ENCODE measurements at regions not wholly inside any gene's neighbourhood (a gene's known extent, or its start where the extent isn't known, plus 50 kb on each side); places are given as distances from the start of the nearest gene placed in this dataset.

- no peaks in the 10 kb centered on the region for H3K9me3 ChIP-seq
- DNase-seq, result no peak
- intact Hi-C loops (cut with DNase I), result no loop called here
- H3K4me1 ChIP-seq, result peaks cover 0 to 9% (median 0%) of the 10 kb centered on the region in 3 donors
- no peaks in the 10 kb centered on the region for H3K27me3 ChIP-seq
- H3K36me3 ChIP-seq, result no peaks in the 10 kb centered on the region
- H3K27ac ChIP-seq, result no peak overlapping the region
- H3K4me3 ChIP-seq, result no peak overlapping the region
- 86 to 91% methylated on average over 3 of the region's 3 CpGs for WGBS, 2 donors
- TF ChIP-seq POLR2A (IDR thresholded peaks at IDR 0.05) (no peak), CTCF (IDR thresholded peaks at IDR 0.05) (no peak)
These were observed 394.0 kb downstream of the MEIS1 start for GRCh38 chr2:66828876-66829275.

GRCh38 chr2:66830881-66831280 is 396.0 kb downstream of the MEIS1 start:
- WGBS, 2 donors, result 60 to 89% methylated on average over 2 to 3 of the region's 3 CpGs
- intact Hi-C loops (cut with DNase I), result no loop called here
- Histone ChIP-seq H3K4me3 (no peak overlapping the region), H3K4me1 (peaks cover 0 to 9% (median 0%) of the 10 kb centered on the region in 3 donors), H3K36me3 (no peaks in the 10 kb centered on the region), H3K27me3 (no peaks in the 10 kb centered on the region), H3K27ac (no peak overlapping the region), H3K9me3 (no peaks in the 10 kb centered on the region)
- no peak for DNase-seq
- TF ChIP-seq CTCF (IDR thresholded peaks at IDR 0.05) (no peak), POLR2A (IDR thresholded peaks at IDR 0.05) (no peak)

- no peaks in the 10 kb centered on the region for H3K36me3 ChIP-seq
- 14 to 25% methylated on average over 4 of the region's 4 CpGs for WGBS, 2 donors
- TF ChIP-seq CTCF (IDR thresholded peaks at IDR 0.05) (no peak), POLR2A (IDR thresholded peaks at IDR 0.05) (no peak)
- H3K4me1 ChIP-seq, result peaks cover 0 to 9% (median 0%) of the 10 kb centered on the region in 3 donors
- H3K4me3 ChIP-seq, result no peak overlapping the region
- no peaks in the 10 kb centered on the region for H3K9me3 ChIP-seq
- no peak overlapping the region for H3K27ac ChIP-seq
- no peaks in the 10 kb centered on the region for H3K27me3 ChIP-seq
- no peak for DNase-seq
- intact Hi-C loops (cut with DNase I), result no loop called here
These were observed 397.9 kb downstream of the MEIS1 start for GRCh38 chr2:66832646-66833435.

- no peak overlapping the region for H3K27ac ChIP-seq
- no peaks in the 10 kb centered on the region for H3K36me3 ChIP-seq
- 89 to 91% methylated on average over 4 of the region's 4 CpGs for WGBS, 2 donors
- no peaks in the 10 kb centered on the region for H3K27me3 ChIP-seq
- no peak for TF ChIP-seq POLR2A (IDR thresholded peaks at IDR 0.05)
- no peak for TF ChIP-seq CTCF (IDR thresholded peaks at IDR 0.05)
- intact Hi-C loops (cut with DNase I), result no loop called here
- peaks cover 4 to 10% (median 4%) of the 10 kb centered on the region in 3 donors for H3K4me1 ChIP-seq
- H3K9me3 ChIP-seq, result no peaks in the 10 kb centered on the region
- H3K4me3 ChIP-seq, result no peak overlapping the region
- no peak for DNase-seq
These were observed 399.9 kb downstream of the MEIS1 start for GRCh38 chr2:66834859-66835258.

GRCh38 chr2:66836851-66837250 is 401.9 kb downstream of the MEIS1 start:
- H3K9me3 ChIP-seq, result no peaks in the 10 kb centered on the region
- intact Hi-C loops (cut with DNase I), result no loop called here
- DNase-seq, result no peak
- H3K4me3 ChIP-seq, result no peak overlapping the region
- TF ChIP-seq CTCF (IDR thresholded peaks at IDR 0.05) (no peak), POLR2A (IDR thresholded peaks at IDR 0.05) (no peak)
- no peaks in the 10 kb centered on the region for H3K36me3 ChIP-seq
- H3K27me3 ChIP-seq, result no peaks in the 10 kb centered on the region
- H3K27ac ChIP-seq, result no peak overlapping the region
- H3K4me1 ChIP-seq, result peaks cover 6 to 20% (median 7%) of the 10 kb centered on the region in 3 donors
- 83 to 91% methylated on average over 1 of the region's 1 CpG for WGBS, 2 donors

All from esophagus squamous epithelium (tissue), 5 donors.